Neuron (in vitro differentiated cells): ENCODE measurements at regions not wholly inside any gene's neighbourhood (a gene's known extent, or its start where the extent isn't known, plus 50 kb on each side); places are given as distances from the start of the nearest gene placed in this dataset.

Experiments used
- H2AFZ ChIP-seq: one replicate; pipeline ENCODE4 v1.6.1; 2013; ENCODE audit warnings: low read depth, mild to moderate bottlenecking, inconsistent platforms, low read length, moderate library complexity
- H3K27me3 ChIP-seq: one replicate; pipeline ENCODE4 v1.6.1; 2013; ENCODE audit warnings: low read length; ENCODE audit not compliant: insufficient read depth
- H3K36me3 ChIP-seq: one replicate; pipeline ENCODE4 v1.6.1; 2013; ENCODE audit warnings: low read length; ENCODE audit not compliant: insufficient read depth
- H3K4me1 ChIP-seq: one replicate; pipeline ENCODE4 v1.6.1; 2013; ENCODE audit warnings: low read length; ENCODE audit not compliant: insufficient read depth
- H3K4me3 ChIP-seq: 2 replicates; pipeline ENCODE4 v1.5.1; 2013; ENCODE audit warnings: mild to moderate bottlenecking, low read length, moderate library complexity
- H3K9me3 ChIP-seq: one replicate; pipeline ENCODE4 v1.6.1; 2013; ENCODE audit warnings: low read length

- Histone ChIP-seq H3K27me3 (no peaks in the 10 kb centered on the region), H2AFZ (no peak overlapping the region), H3K4me1 (no peaks in the 10 kb centered on the region), H3K9me3 (no peaks in the 10 kb centered on the region), H3K4me3 (no peak overlapping the region), H3K36me3 (no peaks in the 10 kb centered on the region)
Observed at GRCh38 chr11:11036848-11037732, 179.2 kb upstream of the ZBED5 start.

DNA sequence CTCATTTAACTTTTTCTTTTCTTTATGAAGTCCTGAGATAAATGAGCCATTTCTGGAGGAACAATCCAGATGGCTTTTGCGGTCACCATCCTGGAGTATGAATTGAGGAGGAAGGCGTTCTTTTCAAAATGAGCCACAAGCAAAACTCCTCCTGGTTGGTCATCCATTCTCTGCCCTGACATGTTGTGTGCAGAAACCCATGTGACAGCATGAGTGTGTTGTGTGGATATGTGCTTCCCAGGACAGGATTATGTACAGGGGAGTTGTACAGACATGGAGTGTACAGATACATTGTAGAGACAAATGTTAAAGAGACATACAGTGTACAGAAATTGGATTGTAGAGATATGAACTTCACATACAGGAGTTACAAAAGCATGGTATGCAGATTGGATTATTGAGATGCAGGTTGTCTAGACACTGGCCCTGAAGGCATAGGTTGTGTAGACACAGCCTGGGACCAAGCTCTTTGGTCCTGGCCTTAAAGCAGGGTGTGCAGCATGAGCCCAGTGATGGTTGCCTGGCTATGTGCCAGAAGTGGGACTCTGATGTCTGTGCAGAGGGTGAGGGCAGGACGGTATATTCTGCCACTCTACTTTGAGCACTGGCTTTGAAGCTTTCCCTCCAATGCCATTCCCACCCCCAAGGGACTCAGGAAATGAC lies 178.5 kb upstream of the ZBED5 start:
- Histone ChIP-seq H2AFZ (no peak overlapping the region), H3K36me3 (no peaks in the 10 kb centered on the region), H3K4me1 (no peaks in the 10 kb centered on the region), H3K4me3 (no peak overlapping the region), H3K27me3 (no peaks in the 10 kb centered on the region), H3K9me3 (no peaks in the 10 kb centered on the region)

DNA sequence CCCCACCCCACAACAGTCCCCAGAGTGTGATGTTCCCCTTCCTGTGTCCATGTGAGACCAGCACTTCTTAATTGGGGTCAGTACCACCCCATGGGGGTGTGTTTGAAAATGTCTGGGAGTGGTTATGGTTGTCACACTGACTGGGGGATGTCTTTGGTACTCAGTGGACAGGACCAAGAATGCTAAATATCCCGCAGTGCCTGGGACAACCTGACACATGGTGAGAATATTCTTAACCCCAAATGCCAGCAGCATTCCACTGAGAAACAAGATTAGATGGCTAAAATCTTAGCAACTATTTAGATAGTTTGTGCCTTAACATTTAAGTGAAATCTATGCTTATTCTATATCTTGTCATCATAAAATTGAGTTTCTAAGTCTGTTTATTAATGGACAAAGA lies 177.5 kb upstream of the ZBED5 start:
- Histone ChIP-seq H3K4me1 (no peaks in the 10 kb centered on the region), H3K4me3 (no peak overlapping the region), H3K36me3 (no peaks in the 10 kb centered on the region), H2AFZ (no peak overlapping the region), H3K27me3 (no peaks in the 10 kb centered on the region), H3K9me3 (no peaks in the 10 kb centered on the region)

DNA sequence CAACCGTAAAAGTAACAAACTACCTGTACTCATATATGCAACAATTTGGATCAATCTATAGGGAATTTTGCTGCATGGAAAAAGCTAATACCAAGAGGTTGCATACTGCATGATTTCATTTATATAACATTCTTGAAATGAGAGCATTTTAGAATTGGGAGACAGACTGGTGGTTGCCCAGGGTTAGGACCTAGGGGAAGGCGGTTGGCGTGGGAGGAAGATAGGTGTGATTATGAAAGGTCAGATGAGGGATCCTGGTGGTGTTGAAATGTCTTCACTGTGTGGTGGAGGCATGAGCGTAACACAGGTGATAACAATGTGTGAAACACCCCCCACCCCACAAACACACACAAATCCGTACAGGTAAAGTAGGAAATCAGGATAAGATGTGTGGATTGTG lies 176.6 kb upstream of the ZBED5 start:
- no peaks in the 10 kb centered on the region for H3K27me3 ChIP-seq
- no peak overlapping the region for H3K4me3 ChIP-seq
- H3K9me3 ChIP-seq = no peaks in the 10 kb centered on the region
- no peak overlapping the region for H2AFZ ChIP-seq
- H3K36me3 ChIP-seq = no peaks in the 10 kb centered on the region
- no peaks in the 10 kb centered on the region for H3K4me1 ChIP-seq

DNA sequence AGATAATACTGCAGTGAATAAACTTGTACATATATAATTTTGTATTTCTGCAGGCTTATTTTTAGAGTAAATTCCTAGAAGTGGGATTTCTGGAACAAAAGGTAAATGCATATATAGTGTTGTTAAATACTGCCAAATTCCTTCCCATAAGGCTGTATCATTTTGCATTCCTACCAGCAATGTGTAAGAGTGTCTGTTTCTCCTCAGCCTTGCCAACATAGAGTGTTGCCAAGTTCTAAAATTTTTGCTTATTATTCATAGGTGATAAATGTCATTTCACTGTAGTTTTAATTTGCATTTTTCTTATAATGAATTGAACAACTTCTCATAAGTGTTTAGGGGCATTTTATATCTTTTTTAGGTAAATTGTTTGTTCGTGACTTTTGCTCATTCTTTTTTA lies 174.2 kb upstream of the ZBED5 start:
- Histone ChIP-seq H3K4me1 (no peaks in the 10 kb centered on the region), H3K4me3 (no peak overlapping the region), H3K9me3 (no peaks in the 10 kb centered on the region), H3K36me3 (no peaks in the 10 kb centered on the region), H2AFZ (no peak overlapping the region), H3K27me3 (no peaks in the 10 kb centered on the region)

- no peak overlapping the region for H2AFZ ChIP-seq
- H3K9me3 ChIP-seq = no peaks in the 10 kb centered on the region
- no peak overlapping the region for H3K4me3 ChIP-seq
- H3K36me3 ChIP-seq = no peaks in the 10 kb centered on the region
- H3K27me3 ChIP-seq = no peaks in the 10 kb centered on the region
- no peaks in the 10 kb centered on the region for H3K4me1 ChIP-seq
Observed at GRCh38 chr11:11029027-11029426, 171.2 kb upstream of the ZBED5 start.

DNA sequence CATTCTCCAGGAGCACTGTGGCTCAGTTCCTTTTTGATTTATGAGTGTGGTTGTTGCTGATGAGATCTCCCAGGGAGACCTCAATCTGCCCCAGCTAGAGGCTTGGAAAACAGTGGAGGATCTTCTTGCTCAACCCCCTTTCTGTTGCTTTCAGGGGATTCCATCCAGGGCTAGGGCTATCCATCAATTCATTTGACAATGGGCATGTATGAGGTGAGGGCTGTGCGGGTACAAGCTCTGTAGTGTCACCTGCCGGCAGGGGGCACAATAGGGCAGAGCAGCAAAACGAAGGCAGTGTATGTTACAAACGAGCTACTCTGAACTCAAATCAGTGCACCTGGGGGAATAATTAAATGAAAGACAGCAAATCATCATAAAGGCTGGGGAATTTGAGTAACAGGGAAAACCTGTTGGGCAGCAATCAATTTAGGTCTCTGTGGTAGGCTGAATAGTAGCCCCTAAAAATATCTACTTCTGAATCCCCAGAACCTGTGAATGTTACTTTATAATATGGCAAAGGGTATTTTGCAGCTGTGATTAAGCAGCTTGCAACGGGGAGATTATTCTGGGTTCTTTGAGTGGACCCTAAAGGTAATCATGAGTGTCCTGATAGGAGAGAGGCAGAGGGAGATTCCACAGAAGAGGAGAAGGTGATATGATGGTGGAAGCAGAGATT lies 170.3 kb upstream of the ZBED5 start:
- Histone ChIP-seq H3K36me3 (no peaks in the 10 kb centered on the region), H2AFZ (no peak overlapping the region), H3K9me3 (no peaks in the 10 kb centered on the region), H3K27me3 (no peaks in the 10 kb centered on the region), H3K4me3 (no peak overlapping the region), H3K4me1 (no peaks in the 10 kb centered on the region)

DNA sequence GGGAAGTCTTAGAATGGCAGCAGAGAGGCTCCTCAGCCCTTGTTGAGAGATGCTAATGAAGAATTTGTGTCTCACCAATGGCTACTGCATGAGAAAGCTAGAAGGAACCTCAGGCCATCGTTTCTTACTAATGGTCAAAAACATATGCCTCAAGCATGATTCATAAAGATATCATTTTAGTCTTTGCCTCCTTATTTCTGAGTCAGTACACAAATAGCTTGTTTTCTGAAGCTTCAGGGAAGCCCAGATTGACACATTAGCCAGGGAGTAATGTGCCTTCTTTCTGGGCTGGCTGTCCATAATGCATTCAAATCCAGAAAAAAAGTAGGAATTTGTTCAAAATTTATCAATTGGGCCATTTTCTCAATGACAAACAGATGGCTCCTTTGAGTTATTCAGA lies 169.4 kb upstream of the ZBED5 start:
- H3K27me3 ChIP-seq = no peaks in the 10 kb centered on the region
- no peaks in the 10 kb centered on the region for H3K9me3 ChIP-seq
- no peaks in the 10 kb centered on the region for H3K36me3 ChIP-seq
- no peaks in the 10 kb centered on the region for H3K4me1 ChIP-seq
- H3K4me3 ChIP-seq = no peak overlapping the region
- H2AFZ ChIP-seq = no peak overlapping the region

DNA sequence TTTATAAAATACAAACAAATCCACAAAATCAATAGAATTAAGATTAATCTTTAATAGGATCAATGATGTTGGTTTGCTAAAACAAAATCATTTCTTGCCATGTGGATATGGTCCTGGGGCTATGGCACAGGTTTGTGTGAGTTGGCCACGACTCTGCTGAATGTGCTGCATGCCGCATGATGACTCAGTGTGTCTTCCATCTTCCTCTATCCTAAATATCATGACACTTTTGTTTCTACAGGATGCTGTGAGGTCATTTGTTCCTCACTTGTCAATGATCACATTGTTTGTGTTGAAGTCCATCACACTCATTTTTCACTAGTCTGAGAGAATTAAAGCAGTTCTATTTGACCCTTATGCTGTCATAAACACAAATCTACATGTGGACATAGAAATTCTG lies 167.2 kb upstream of the ZBED5 start:
- no peaks in the 10 kb centered on the region for H3K27me3 ChIP-seq
- no peaks in the 10 kb centered on the region for H3K36me3 ChIP-seq
- no peak overlapping the region for H3K4me3 ChIP-seq
- no peaks in the 10 kb centered on the region for H3K9me3 ChIP-seq
- no peak overlapping the region for H2AFZ ChIP-seq
- H3K4me1 ChIP-seq = no peaks in the 10 kb centered on the region

GRCh38 chr11:11022125-11022730 lies 164.4 kb upstream of the ZBED5 start:
- H3K4me3 ChIP-seq = no peak overlapping the region
- H3K27me3 ChIP-seq = no peaks in the 10 kb centered on the region
- H3K9me3 ChIP-seq = no peaks in the 10 kb centered on the region

GRCh38 chr11:11021563-11021962 lies 163.7 kb upstream of the ZBED5 start:
- Histone ChIP-seq H3K9me3 (no peaks in the 10 kb centered on the region), H3K36me3 (no peaks in the 10 kb centered on the region), H3K27me3 (no peaks in the 10 kb centered on the region), H2AFZ (no peak overlapping the region), H3K4me3 (no peak overlapping the region), H3K4me1 (no peaks in the 10 kb centered on the region)

More at GRCh38 chr11:11022125-11022730, 164.4 kb upstream of the ZBED5 start:
- Histone ChIP-seq H2AFZ (no peak overlapping the region), H3K4me1 (no peaks in the 10 kb centered on the region), H3K36me3 (no peaks in the 10 kb centered on the region)

DNA sequence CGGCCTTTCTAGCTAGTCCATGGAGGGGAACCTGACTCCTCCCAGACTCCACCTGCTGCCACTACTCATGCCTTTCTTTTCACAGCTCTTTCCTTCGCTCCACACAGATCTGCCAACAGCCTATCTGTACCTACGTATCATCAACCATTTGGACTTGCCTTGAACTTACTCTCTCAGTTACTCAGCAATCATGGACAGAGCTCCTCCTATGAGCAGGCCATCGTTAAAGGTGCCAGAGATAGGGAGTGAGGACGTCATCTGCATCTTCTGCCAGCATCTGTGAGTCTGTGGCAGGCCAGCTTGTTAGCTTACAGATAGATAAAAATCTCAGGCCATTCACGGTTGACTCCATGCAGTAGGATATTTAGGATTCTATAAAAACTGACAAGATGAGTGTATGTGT lies 162.9 kb upstream of the ZBED5 start:
- no peaks in the 10 kb centered on the region for H3K4me1 ChIP-seq
- no peak overlapping the region for H3K4me3 ChIP-seq
- no peaks in the 10 kb centered on the region for H3K27me3 ChIP-seq
- no peak overlapping the region for H2AFZ ChIP-seq
- no peaks in the 10 kb centered on the region for H3K36me3 ChIP-seq
- H3K9me3 ChIP-seq = no peaks in the 10 kb centered on the region

- Histone ChIP-seq H3K9me3 (no peaks in the 10 kb centered on the region), H3K36me3 (no peaks in the 10 kb centered on the region), H2AFZ (no peak overlapping the region), H3K27me3 (no peaks in the 10 kb centered on the region), H3K4me3 (no peak overlapping the region), H3K4me1 (no peaks in the 10 kb centered on the region)
Observed at GRCh38 chr11:11020219-11020726, 162.4 kb upstream of the ZBED5 start.
